ENCODE measurements at regions not wholly inside any gene's neighbourhood (a gene's known extent, or its start where the extent isn't known, plus 50 kb on each side); places are given as distances from the start of the nearest gene placed in this dataset.

DNA sequence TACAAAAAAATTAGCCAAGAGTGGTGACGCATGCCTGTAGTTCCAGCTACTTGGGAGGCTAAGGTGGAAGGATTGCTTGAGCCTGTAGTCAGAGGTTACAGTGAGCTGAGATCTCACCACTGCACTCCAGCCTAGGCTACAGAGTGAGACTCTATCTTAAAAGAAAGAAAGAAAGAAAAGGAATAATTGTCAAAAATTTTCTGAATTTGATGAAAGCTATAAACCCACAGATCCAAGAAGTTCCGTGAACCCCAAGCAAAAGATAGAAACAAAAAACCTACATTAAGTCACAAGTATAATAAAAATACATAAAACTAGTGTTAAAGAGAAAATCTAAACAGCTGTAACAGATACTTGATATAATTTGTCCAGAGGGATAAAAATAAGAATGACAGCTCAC, 60.1 kb upstream of the KMT2C start:
- TF ChIP-seq, protein P1, sequence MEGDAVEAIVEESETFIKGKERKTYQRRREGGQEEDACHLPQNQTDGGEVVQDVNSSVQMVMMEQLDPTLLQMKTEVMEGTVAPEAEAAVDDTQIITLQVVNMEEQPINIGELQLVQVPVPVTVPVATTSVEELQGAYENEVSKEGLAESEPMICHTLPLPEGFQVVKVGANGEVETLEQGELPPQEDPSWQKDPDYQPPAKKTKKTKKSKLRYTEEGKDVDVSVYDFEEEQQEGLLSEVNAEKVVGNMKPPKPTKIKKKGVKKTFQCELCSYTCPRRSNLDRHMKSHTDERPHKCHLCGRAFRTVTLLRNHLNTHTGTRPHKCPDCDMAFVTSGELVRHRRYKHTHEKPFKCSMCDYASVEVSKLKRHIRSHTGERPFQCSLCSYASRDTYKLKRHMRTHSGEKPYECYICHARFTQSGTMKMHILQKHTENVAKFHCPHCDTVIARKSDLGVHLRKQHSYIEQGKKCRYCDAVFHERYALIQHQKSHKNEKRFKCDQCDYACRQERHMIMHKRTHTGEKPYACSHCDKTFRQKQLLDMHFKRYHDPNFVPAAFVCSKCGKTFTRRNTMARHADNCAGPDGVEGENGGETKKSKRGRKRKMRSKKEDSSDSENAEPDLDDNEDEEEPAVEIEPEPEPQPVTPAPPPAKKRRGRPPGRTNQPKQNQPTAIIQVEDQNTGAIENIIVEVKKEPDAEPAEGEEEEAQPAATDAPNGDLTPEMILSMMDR (IDR thresholded peaks at IDR 0.05; ENCODE audit: insufficient read depth, low read length) = no peak
- TF ChIP-seq SPI1 (IDR thresholded peaks at IDR 0.05; ENCODE audit: borderline replicate concordance, low read depth) (no peak), POLR2AphosphoS5 (IDR thresholded peaks at IDR 0.05; ENCODE audit: low read depth) (no peak)
- TF ChIP-seq, protein P2, sequence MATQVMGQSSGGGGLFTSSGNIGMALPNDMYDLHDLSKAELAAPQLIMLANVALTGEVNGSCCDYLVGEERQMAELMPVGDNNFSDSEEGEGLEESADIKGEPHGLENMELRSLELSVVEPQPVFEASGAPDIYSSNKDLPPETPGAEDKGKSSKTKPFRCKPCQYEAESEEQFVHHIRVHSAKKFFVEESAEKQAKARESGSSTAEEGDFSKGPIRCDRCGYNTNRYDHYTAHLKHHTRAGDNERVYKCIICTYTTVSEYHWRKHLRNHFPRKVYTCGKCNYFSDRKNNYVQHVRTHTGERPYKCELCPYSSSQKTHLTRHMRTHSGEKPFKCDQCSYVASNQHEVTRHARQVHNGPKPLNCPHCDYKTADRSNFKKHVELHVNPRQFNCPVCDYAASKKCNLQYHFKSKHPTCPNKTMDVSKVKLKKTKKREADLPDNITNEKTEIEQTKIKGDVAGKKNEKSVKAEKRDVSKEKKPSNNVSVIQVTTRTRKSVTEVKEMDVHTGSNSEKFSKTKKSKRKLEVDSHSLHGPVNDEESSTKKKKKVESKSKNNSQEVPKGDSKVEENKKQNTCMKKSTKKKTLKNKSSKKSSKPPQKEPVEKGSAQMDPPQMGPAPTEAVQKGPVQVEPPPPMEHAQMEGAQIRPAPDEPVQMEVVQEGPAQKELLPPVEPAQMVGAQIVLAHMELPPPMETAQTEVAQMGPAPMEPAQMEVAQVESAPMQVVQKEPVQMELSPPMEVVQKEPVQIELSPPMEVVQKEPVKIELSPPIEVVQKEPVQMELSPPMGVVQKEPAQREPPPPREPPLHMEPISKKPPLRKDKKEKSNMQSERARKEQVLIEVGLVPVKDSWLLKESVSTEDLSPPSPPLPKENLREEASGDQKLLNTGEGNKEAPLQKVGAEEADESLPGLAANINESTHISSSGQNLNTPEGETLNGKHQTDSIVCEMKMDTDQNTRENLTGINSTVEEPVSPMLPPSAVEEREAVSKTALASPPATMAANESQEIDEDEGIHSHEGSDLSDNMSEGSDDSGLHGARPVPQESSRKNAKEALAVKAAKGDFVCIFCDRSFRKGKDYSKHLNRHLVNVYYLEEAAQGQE (IDR thresholded peaks at IDR 0.05; ENCODE audit: insufficient replicate concordance, low read depth) = no peak
